Fibroblast of lung (primary cell): ENCODE measurements at regions not wholly inside any gene's neighbourhood (a gene's known extent, or its start where the extent isn't known, plus 50 kb on each side); places are given as distances from the start of the nearest gene placed in this dataset.

Experiments used
- CTCF ChIP-seq, 2 donors: IDR thresholded peaks in 1 of 2; conservative IDR thresholded peaks in 1 of 2; 1 replicate in 1 of 2; 2 replicates in 1 of 2; pipeline ENCODE4 v1.5.1; 2011 to 2012; ENCODE audit warnings: low read length in 2 of 2, control low read depth in 1 of 2, inconsistent platforms in 1 of 2, low read depth in 1 of 2, mild to moderate bottlenecking in 1 of 2
- EZH2 ChIP-seq: IDR thresholded peaks from 2 replicates; pipeline ENCODE4 v1.5.1; 2012; ENCODE audit warnings: low read length, control low read depth, mild to moderate bottlenecking; ENCODE audit errors: missing control alignments

- TF ChIP-seq CTCF (conservative IDR thresholded peaks at IDR 0.05 in 1 of 2, IDR thresholded peaks at IDR 0.05 in 1 of 2; ENCODE audit: low read depth in 1 of 2, low read length in 2 of 2) = no peak
- TF ChIP-seq EZH2 = no peak
Observed at GRCh38 chr12:125633686-125634085, 568.5 kb downstream of the AACS start.
